Skeletal muscle tissue (tissue), 3 donors: ENCODE measurements at regions not wholly inside any gene's neighbourhood (a gene's known extent, or its start where the extent isn't known, plus 50 kb on each side); places are given as distances from the start of the nearest gene placed in this dataset.
"Not testable (repeated sequence)": the region's sequence is repeated elsewhere in the genome, so short reads cannot be mapped to it uniquely, and the experiment has no call there.

Experiments used
- H3K27ac ChIP-seq: one replicate; pipeline ENCODE4 v1.7.0; 2013; ENCODE audit warnings: mild to moderate bottlenecking, low read depth, low read length, inconsistent platforms
- H3K27me3 ChIP-seq, 3 donors: one replicate each; pipeline ENCODE4 v1.7.0; 2013; ENCODE audit warnings: low read length in 3 of 3; ENCODE audit not compliant: control insufficient read depth in 3 of 3, insufficient read depth in 3 of 3
- H3K36me3 ChIP-seq, 3 donors: one replicate each; pipeline ENCODE4 v1.7.0; 2013; ENCODE audit warnings: low read length in 3 of 3; ENCODE audit not compliant: control insufficient read depth in 3 of 3, insufficient read depth in 3 of 3
- H3K4me1 ChIP-seq, 3 donors: one replicate each; pipeline ENCODE4 v1.7.0; 2013; ENCODE audit warnings: low read length in 3 of 3, mild to moderate bottlenecking in 3 of 3; ENCODE audit not compliant: control insufficient read depth in 3 of 3, insufficient read depth in 3 of 3
- H3K4me3 ChIP-seq, 3 donors: one replicate each; pipeline ENCODE4 v1.7.0; 2013; ENCODE audit warnings: low read length in 3 of 3
- H3K9ac ChIP-seq, 3 donors: one replicate each; pipeline ENCODE4 v1.7.0; 2013; ENCODE audit warnings: low read length in 3 of 3, mild to moderate bottlenecking in 3 of 3, moderate library complexity in 2 of 3, low read depth in 1 of 3
- H3K9me3 ChIP-seq, 3 donors: one replicate each; pipeline ENCODE4 v1.7.0; 2013; ENCODE audit warnings: low read length in 3 of 3; ENCODE audit not compliant: control insufficient read depth in 3 of 3
- donor health status: Osteomylitis.

GRCh38 chr3:182028081-182028480, 316.4 kb downstream of the SOX2 start:
- Histone ChIP-seq H3K9ac (no peak overlapping the region), H3K4me1 (no peaks in the 10 kb centered on the region), H3K4me3 (no peak overlapping the region), H3K9me3 (no peaks in the 10 kb centered on the region), H3K27me3 (no peaks in the 10 kb centered on the region), H3K36me3 (no peaks in the 10 kb centered on the region), H3K27ac (no peak overlapping the region)

DNA sequence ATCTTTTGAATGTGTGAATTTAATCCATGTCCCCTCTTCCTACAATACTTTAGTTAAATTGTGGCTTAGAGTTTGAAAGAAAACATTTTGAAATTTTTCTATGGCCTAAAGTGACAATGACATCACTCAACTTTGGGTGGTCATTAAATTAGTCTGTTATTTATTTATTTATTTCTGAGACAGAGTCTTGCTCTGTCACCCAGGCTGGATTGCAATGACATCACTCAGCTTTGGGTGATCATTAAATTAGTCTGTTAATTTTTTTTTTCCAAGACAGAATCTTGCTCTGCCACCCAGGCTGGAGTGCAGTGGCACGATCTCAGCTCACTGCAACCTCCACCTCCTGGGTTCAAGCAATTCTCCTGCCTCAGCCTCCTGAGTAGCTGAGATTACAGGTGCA, 322.5 kb downstream of the SOX2 start:
- H3K9me3 ChIP-seq, H3K27me3 ChIP-seq, H3K9ac ChIP-seq, H3K4me1 ChIP-seq, H3K36me3 ChIP-seq, H3K4me3 ChIP-seq, H3K27ac ChIP-seq: not testable (repeated sequence)

GRCh38 chr3:182035324-182035723, 323.6 kb downstream of the SOX2 start:
- Histone ChIP-seq H3K36me3 (no peaks in the 10 kb centered on the region), H3K9ac (no peak overlapping the region), H3K27me3 (no peaks in the 10 kb centered on the region)

GRCh38 chr3:182036382-182036781, 324.7 kb downstream of the SOX2 start:
- no peak overlapping the region for H3K27ac ChIP-seq
- no peaks in the 10 kb centered on the region for H3K4me1 ChIP-seq
- no peaks in the 10 kb centered on the region for H3K27me3 ChIP-seq
- H3K36me3 ChIP-seq: no peaks in the 10 kb centered on the region
- H3K9ac ChIP-seq: no peak overlapping the region
- no peaks in the 10 kb centered on the region for H3K9me3 ChIP-seq
- H3K4me3 ChIP-seq: no peak overlapping the region

More at GRCh38 chr3:182035324-182035723, 323.6 kb downstream of the SOX2 start:
- no peaks in the 10 kb centered on the region for H3K9me3 ChIP-seq
- H3K4me1 ChIP-seq: no peaks in the 10 kb centered on the region
- no peak overlapping the region for H3K4me3 ChIP-seq
- no peak overlapping the region for H3K27ac ChIP-seq

GRCh38 chr3:182041668-182042291, 330.1 kb downstream of the SOX2 start:
- H3K27me3 ChIP-seq: no peaks in the 10 kb centered on the region
- no peak overlapping the region for H3K27ac ChIP-seq
- H3K9ac ChIP-seq: no peak overlapping the region
- H3K4me3 ChIP-seq: no peak overlapping the region
- H3K9me3 ChIP-seq: no peaks in the 10 kb centered on the region
- no peaks in the 10 kb centered on the region for H3K4me1 ChIP-seq
- H3K36me3 ChIP-seq: no peaks in the 10 kb centered on the region

GRCh38 chr3:182045736-182046135, 334.0 kb downstream of the SOX2 start:
- Histone ChIP-seq H3K9me3 (no peaks in the 10 kb centered on the region), H3K27ac (no peak overlapping the region), H3K4me3 (no peak overlapping the region), H3K9ac (no peak overlapping the region), H3K4me1 (no peaks in the 10 kb centered on the region), H3K36me3 (no peaks in the 10 kb centered on the region), H3K27me3 (no peaks in the 10 kb centered on the region)

DNA sequence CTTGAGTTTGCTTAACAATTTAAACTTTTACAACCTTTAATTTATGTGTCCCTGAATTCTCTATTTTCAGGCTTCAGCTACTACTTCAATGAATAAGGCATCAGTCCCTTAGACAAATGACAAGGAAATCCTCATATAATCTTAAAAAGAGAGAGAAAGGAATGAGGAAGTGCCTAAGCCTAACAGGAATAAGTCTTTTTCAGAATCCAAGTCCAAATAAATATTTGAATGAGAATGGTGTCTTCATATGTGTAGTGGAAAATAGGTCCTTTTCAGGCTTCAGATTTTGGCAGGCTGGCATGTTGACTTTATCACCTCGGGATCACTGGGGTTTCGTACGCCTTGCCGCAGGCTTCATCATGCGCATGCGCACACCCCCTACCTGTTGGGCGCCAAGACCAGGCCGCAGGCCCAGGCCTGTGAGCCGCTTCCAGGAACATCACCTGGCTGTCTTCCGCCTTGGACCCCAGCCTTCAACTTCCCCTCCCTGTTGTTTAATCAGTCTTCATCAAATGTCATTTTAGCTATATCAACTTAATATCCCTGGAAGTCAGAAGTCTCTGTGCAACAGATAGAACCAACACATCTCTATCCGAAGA, 334.5 kb downstream of the SOX2 start:
- no peaks in the 10 kb centered on the region for H3K4me1 ChIP-seq

GRCh38 chr3:182050932-182051331, 339.2 kb downstream of the SOX2 start:
- Histone ChIP-seq H3K4me1 (no peaks in the 10 kb centered on the region), H3K9me3 (no peaks in the 10 kb centered on the region), H3K36me3 (no peaks in the 10 kb centered on the region)

More for the DNA sequence above, 334.5 kb downstream of the SOX2 start:
- Histone ChIP-seq H3K9ac (no peak overlapping the region), H3K27me3 (no peaks in the 10 kb centered on the region), H3K4me3 (no peak overlapping the region), H3K27ac (no peak overlapping the region), H3K9me3 (no peaks in the 10 kb centered on the region), H3K36me3 (no peaks in the 10 kb centered on the region)

GRCh38 chr3:182052332-182052731, 340.6 kb downstream of the SOX2 start:
- Histone ChIP-seq H3K9me3 (no peaks in the 10 kb centered on the region), H3K36me3 (no peaks in the 10 kb centered on the region), H3K4me3 (no peak overlapping the region), H3K9ac (no peak overlapping the region), H3K27ac (no peak overlapping the region), H3K27me3 (no peaks in the 10 kb centered on the region), H3K4me1 (no peaks in the 10 kb centered on the region)

More at GRCh38 chr3:182050932-182051331, 339.2 kb downstream of the SOX2 start:
- Histone ChIP-seq H3K27ac (no peak overlapping the region), H3K9ac (no peak overlapping the region), H3K27me3 (no peaks in the 10 kb centered on the region), H3K4me3 (no peak overlapping the region)

GRCh38 chr3:182052757-182053156, 341.0 kb downstream of the SOX2 start:
- Histone ChIP-seq H3K27ac (no peak overlapping the region), H3K9me3 (no peaks in the 10 kb centered on the region), H3K36me3 (no peaks in the 10 kb centered on the region), H3K9ac (no peak overlapping the region), H3K4me3 (no peak overlapping the region), H3K4me1 (no peaks in the 10 kb centered on the region), H3K27me3 (no peaks in the 10 kb centered on the region)
